NAMALWA (cell line): ENCODE measurements at regions not wholly inside any gene's neighbourhood (a gene's known extent, or its start where the extent isn't known, plus 50 kb on each side); places are given as distances from the start of the nearest gene placed in this dataset.

Experiments used
- DNase-seq: peaks from one replicate; pipeline ENCODE4 v3.0.0-alpha.2; 2015; ENCODE audit warnings: low spot score

- DNase-seq: no peak
Observed at GRCh38 chr4:151606061-151606460, 154.7 kb downstream of the GATB start.

DNA sequence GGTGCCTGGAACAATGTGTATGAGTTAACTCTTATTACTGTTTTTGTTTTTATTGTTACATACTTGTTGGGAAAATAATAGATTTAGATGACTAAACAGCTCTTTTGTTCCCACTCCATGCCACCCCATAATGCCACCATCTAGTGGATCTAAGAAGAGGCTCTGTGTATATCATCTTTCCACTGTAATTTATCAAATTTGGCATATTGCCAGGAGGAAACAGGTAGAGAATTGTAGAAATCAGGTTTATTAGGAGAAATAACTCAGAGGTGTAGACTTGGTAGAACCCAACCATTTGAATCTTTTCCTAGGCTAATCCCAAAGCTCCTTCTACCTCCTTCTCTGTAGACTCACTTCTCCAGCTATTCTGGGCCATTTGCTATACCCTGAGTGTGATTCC lies 150.6 kb downstream of the GATB start:
- DNase-seq: no peak

- DNase-seq: no peak
Observed at GRCh38 chr4:151611960-151612359, 148.8 kb downstream of the GATB start.

- DNase-seq: no peak
Observed at GRCh38 chr4:151613290-151613689, 147.5 kb downstream of the GATB start.

DNA sequence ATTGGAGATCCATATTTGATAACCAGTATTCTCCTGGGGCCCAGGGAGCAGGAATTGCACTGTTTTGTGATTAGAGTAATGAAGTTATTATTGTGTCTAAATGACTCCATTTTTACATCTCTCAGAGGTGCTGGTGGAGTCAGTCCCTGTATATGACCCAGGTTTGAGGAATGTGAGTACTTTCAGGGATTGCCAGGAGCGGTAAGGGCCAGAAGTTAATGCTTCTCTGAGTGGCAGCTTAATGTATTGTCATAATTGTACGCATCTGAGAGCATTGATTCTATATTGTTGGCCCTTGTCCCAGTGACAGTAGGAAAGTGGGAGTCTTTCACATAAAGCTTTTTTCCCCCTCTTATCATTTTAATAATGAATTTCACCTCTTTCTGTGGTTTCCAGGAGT lies 146.2 kb downstream of the GATB start:
- no peak for DNase-seq

GRCh38 chr4:151618858-151619257 lies 141.9 kb downstream of the GATB start:
- no peak for DNase-seq

DNA sequence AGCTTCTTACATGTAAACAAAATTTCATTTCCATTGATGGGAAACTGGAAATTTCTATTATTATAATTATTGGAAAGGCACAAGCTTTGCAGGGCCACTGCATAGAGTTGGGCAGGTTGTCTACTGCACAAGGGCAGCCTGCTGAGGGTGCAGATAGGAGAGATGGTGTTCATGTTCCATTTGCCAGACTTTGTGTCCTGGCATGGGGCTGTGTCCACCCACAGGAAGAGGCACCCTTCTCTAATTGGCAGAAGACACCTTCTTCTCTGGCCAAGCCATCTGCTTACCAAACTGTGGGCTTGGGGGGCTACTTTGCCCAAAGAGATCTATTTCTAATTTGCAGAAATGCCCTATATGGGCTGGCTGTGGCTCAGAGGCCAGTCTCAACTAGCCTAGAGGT lies 140.7 kb downstream of the GATB start:
- no peak for DNase-seq
